Anterior cingulate cortex (tissue), 58 donors: ENCODE measurements at regions not wholly inside any gene's neighbourhood (a gene's known extent, or its start where the extent isn't known, plus 50 kb on each side); places are given as distances from the start of the nearest gene placed in this dataset.
"Not testable (repeated sequence)": the region's sequence is repeated elsewhere in the genome, so short reads cannot be mapped to it uniquely, and the experiment has no call there.

ENCODE experiments used
- DNase-seq, 58 donors: peaks; one replicate each; lab custom pipeline; 2025; lab: John Stamatoyannopoulos, UW

DNA sequence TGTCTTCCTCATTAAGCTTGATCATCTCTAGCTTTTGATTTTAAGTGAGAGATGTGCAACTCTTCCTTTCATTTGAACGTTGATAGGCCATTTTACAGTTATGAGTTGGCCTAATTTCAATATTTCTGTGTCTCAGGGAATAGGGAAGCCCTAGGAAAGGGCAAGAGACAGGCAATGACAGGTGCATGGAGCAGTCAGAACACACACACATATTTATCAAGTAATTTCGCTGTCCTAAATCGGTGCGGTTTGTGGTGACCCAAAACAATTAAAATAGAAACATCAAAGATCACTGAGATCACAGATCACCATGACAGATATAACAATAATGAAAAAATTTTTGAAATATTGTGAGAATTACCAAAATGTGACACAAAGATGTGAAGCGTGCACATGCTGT lies 87.7 kb upstream of the LSM6 start:
- no peak for DNase-seq

DNA sequence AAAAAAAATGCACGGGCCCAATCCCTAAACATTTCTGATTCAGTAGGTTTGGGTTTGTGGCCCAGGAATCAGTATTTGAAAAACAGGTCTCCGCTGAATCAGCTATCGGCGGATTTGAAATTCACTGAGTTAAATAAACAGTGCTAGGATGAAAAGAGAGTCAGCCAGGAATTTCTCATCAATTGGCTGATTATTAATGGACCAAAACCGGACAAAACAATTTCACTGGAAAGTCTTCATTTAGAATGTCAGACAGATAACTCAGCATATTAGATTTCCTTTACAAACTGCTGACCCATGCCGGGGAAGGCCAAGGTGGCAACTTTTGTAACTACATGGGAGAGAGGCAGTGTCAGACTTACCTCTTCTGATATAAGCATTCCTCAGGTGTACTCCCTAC lies 99.4 kb upstream of the LSM6 start:
- DNase-seq: no peak

DNA sequence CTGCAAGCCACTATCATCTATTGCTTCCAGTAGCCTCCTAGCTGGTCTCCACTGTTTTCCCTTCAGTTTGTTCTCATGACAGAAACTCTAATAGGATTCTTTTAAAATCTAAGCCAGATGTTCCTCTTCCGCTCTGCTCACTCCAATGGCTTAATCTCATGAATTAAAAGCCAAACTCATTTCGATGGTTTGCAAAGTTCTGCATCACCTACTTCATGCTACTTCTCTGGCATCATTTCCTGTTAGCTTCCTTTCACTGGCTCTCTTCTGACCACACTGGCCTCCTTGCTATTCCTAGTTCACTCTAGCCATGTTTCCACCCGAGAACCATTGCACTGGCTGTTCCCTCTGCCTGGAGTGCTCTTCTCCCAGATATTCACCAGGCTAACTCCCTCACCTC lies 102.0 kb upstream of the LSM6 start:
- DNase-seq: no peak

DNA sequence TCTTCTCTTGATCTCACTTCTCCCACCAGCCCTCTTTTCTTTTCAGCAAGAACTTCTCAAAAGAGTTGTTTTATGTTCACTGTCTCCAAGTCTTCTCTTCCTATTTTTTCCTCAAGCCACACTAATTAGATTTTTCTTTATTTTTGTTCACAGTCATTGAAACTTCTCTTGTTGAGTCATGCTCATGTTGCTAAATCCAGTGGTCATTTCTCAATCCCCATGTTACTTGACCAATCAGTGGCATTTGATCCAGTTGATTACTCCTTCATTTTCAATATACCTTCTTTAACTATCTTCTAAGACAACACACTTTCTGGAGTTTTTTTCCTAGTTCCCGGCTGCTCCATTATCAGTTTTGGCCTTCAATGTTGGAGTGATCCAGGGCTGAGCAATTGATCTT lies 103.1 kb upstream of the LSM6 start:
- no peak for DNase-seq

DNA sequence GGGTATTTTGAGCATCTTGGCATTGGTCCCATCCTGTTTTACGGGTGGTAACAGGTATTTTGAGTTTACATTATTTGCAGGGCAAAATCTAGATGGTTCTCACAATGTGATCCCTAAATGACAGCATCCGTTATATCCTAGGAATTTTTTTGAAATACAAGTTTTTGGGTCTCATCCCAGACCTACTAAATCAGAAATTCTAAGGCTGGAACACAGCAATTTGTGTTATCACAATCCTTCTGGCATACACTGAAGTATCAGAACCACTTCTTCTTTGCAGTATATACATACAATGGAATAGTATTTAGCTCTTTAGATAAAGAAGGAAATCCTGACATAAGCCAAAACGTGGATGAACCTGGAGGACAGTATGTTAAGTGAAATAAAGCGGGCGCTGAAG lies 104.1 kb upstream of the LSM6 start:
- no peak for DNase-seq

DNA sequence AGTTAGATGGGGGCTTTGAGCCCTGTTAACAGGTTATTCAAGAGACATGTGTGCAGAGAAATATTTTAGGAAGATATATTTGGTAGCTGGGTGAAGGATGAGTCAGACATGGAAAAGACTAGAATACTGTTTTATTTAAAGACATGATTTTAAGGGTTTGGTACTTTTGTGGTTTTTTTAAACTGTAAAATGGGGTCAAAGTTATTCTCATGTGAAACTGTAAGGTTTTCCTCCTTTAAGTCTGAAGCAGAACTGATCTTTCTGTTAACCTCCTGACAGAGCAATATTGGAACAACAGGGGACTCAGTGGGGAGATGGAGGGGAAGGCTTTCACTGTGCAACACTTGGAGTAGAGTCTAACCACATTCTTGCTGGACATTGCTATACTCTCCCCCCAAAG lies 112.4 kb upstream of the LSM6 start:
- no peak for DNase-seq

DNA sequence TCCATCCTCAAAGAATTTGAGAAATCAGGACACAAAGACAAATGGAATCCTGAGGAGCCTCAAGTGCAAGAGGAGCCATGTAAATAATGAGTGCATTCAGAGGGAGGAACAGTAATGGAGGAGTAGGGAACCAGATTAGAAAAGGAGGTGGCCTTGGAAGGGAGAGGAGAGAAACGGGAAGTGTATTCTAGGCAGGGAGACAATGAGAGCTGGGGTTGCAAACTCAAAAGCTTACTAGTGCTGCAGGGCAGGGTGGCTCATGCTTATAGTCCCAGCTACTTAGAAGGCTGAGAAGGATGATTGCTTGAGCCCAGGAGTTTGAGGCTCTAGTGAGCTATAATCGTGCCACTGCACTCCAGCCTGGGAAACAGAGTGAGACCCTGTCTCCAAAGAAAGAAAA lies 113.2 kb upstream of the LSM6 start:
- no peak for DNase-seq

DNA sequence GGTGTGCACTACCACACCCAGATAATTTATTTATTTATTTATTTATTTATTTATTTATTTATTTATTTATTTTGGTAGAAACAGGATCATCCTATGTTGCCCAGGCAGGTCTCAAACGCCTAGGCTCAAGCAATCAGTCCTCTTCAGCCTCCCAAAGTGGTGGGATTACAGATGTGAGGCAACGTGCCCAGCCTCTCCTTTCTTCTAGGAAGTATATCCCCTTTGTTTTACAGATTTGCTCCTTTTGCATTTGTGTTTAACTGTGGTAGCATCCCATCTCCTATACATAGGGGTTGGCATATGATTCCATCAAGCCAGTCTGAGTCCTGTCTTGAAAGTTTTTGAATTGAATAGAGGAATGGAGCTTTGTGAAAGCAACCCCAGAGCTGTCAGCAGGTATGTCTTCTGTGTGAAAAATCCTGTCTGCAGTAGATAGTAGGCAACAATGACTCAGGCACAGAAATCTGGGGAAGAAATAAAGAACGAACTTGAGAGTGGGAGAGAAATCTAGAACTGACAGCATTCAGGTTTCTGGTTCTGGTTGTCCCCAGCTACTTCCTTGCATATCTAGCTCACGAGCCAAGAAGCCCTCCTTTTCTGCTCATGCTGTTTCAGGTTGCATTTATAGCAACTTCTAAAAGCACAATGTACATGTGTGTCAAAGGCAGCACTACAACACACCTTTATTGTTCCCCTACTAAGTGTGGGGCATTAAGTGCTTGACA lies 113.7 kb upstream of the LSM6 start:
- DNase-seq: no peak

DNA sequence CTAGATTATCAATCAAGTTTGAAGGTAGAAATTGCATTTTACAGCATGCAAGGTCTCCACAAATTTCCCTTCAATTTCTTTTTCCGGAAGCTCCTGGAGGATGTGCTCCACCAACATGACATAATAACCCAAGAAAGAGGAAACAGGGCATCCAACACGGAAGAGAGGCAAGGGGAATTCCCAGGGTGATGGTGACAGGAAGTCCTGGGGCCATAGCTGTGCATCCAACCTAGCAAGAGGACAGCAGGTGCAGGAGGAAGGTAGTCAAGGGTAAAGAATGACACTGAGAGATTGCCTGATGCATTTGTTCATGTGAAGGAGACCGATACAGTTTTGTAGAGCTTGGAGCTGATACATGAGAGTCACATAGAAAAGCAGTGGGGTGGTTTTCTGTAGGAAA lies 115.7 kb upstream of the LSM6 start:
- DNase-seq: no peak

DNA sequence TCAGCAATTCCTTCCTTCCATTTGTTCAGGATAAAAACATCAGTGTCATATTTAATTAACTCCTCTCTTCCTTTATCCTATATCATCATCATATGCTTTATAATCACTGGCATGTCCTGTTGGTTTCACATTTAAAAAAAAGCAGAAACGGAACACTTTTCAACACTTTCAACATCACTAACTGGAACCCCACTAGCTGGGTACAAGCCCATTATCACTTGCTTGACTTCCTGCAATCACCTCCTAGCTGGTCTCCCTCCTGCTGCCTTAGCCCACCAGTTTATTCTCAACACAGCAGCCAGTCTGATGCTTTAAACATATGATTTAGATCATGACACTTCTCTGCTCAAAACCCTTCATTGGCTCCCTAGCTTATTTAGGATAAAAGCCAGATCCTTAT lies 116.4 kb upstream of the LSM6 start:
- no peak for DNase-seq

DNA sequence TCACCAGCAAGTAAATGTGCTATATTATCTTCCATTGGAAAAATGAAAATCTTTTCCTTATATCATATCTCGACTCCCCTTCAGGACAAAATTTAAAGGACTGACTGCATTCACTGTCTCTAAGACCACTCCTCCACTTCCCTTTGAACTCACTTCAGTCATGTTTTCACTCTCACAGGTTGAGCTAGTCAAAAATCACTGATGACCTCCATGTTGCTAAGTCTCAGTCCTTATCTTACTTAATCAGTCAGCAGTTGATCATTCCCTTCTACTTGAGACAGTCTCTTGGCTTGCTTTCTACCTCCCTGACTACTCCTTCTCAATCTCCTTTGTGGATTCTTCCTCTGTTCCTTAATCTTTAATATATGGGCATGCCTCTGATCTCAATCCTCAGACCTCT lies 117.0 kb upstream of the LSM6 start:
- DNase-seq: no peak

DNA sequence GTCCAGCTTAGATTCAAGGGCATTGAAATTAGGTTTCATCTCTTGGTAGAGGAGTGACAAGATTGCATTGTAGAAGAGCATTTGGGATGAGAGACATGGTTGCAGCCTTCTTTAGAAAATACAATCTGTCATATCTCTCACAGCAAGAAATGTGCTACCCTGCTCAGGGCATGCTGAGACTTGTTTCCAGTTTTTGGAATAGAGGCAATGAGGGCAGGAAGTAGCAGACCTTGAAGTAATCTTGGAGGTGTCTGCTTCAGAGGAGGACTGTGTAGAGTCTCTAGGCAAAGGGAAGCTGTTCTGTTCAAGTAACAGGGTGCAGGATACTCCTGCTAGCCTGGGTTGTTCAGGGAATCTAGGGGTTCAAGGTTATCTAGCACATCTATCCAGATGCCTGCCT lies 116.1 kb upstream of the ZNF827 start:
- no peak for DNase-seq

DNA sequence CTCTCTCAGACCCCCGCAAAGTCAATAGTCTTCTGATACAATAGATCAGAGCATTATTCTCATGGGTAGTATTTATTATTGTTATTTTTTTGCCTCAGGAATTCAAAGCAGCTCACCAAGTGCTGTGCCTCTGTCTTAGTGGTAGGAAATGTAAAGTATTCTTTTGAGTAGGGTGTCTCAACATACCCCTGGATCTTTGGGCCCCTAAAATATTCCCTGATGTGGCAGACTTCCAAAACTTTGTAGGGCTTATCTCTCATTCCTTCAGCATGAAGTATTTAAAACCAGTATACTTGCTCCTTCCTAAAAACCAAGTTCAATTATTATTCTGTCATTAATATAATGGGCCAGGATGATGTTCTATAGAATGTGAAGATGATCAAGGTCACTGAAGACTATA lies 115.3 kb upstream of the ZNF827 start:
- no peak for DNase-seq

DNA sequence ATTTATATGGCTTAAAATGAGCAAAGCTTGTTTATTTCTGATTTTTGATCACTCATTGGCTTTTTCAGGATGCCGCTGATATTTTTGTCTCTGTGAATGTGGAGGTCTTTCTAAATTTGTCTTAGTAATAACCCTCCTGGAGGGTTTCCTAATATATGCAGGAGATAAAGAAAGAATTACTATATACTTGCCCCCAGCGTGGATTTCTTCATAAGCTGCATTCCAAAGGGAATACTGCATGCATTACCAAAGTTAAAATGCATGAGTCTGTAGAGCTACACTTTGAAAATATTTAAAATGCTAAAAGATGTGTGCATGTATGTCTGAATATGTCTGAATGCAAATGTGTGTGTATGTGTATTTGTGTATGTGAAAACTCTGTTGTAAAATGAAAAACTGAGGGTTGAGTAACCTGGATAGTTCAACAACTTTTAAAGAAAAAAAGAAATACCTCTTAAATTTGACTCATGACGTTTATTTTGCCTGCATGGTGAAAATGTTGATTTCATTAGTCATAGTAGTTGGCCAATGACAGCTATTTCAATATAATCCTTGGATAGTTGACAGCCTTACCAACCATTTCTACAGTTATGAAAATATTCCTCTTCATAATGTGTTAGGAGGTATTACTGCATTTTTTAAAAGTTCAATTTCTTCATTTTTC lies 113.2 kb upstream of the ZNF827 start:
- DNase-seq: no peak

DNA sequence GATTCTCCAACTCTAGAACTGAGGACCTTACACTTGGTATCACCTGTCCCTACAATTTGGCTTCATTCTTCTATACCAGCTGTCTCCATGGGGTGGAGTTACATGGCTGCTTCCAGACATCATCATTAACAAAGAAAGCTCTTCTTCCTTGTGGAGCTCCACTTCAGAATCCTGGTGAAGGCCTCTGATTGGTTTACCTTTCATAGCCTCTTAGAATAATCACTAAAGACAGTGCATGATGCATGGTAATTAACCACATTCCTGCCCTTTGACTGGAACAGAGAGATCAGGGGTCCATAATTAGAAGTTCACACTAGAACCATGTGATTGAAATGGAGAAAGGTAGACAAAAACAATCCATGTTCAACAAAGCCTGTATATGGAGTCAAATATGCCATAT lies 112.6 kb upstream of the ZNF827 start:
- no peak for DNase-seq

DNA sequence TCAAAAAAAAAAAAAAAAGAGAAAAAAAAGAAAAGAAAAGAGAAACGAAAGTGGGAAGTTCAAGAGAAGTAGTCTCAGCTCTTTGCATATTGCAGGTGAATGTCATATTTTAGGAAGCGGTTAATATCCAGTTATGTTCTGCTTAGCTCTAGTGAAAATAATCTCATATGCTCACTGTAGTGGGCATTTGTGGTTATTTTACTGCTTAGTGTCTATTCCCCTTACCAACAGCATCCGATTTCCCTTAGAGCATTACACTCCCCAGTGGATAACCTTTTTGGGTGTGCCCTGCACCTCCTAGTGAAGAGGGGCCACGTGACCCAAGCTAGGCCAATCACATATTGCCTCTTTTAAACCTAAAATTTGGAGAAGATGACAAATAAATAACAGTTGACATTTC lies 111.2 kb upstream of the ZNF827 start:
- no peak for DNase-seq

DNA sequence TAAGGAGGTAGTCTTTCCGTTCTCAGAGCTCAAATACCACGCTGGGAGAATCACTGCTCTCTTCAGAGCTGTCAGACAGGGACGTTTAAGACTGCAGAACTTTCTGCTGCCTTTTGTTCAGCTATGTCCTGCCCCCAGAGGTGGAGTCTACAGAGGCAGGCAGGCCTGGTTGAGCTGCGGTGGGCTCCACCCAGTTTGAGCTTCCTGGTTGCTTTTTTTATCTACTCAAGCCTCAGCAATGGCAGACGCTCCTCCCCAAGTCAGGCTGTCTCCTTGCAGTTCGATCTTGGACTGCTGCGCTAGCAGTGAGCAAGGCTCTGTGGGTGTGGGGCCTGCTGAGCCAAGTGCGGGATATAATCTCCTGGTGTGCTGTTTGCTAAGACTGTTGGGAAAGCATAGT lies 109.1 kb upstream of the ZNF827 start:
- DNase-seq: not testable (repeated sequence)

DNA sequence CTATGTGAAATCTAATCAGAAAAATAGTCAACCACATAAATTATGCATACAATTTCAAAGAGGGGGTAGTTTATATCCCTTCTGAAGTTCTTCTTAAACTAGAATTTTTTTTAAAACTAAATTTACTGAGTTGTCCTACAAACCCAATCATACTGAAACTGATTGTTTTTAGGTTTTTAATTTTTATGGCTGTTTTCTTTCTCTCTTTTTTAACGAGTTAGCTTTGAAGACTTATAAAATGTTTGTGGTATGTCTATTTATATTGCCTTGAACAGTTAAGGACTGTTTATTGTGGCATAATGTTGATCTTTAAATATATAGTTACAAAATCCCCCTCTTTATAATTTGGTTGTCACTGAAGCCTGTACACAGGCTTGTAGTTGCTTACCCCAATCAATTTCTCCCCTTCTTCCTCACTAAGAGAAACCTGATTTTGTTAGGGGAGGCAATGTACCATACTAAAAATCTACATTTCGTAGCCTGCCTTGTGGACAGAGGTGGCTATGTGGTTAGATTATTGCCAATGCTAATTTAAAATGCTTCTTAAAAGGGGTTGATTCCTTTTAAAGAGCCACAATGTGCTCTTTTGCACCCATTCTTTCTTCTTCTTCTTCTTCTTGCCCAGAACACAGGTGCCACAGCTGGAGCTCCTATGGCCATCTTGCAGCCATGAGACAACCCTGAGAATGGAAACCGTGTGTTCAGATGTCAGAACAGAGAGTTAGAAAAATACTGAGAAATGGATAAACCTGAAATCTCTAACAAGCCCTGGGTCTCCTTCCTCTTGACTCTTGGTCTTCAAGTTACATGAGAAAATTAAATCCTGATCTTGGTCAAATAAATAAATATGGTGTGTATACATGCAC lies 102.7 kb upstream of the ZNF827 start:
- DNase-seq: no peak

DNA sequence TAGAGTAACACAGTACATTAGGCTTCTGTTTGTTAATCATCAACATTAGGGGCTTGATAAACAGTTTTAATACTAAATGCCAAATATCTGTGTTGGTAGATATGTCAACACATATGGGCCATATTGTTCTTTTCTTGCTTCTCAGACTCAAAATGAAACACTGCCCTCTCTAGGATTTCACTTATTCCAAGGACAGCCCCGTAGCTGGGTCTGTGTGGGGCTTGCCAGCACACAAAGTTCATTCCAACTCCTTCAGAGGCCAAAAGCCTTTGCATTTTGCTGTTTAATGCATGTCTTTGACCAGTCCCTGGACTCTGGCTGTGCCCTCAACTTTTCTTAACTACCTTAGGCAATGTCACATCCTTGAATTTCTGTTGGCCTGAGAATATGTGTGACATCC lies 102.0 kb upstream of the ZNF827 start:
- no peak for DNase-seq

DNA sequence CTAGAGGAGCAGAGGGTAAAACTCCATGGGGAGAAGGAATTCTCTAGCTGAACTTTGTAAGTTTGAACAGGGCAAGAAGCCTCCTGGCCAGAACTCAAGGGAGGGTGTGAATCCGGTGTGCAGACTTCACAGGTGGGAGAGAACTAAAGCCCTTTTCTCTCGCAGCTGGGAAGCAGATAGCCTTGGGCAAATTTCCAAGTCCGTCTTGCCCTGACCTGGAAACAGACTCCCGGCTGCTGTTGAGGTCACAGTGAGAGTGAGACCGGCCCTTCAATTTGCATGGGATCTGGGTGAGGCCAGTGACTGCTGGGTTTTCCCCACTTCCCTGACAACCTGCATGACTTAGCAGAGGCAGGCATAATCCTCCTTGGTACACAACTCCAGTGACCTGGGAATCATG lies 94.5 kb upstream of the ZNF827 start:
- no peak for DNase-seq

DNA sequence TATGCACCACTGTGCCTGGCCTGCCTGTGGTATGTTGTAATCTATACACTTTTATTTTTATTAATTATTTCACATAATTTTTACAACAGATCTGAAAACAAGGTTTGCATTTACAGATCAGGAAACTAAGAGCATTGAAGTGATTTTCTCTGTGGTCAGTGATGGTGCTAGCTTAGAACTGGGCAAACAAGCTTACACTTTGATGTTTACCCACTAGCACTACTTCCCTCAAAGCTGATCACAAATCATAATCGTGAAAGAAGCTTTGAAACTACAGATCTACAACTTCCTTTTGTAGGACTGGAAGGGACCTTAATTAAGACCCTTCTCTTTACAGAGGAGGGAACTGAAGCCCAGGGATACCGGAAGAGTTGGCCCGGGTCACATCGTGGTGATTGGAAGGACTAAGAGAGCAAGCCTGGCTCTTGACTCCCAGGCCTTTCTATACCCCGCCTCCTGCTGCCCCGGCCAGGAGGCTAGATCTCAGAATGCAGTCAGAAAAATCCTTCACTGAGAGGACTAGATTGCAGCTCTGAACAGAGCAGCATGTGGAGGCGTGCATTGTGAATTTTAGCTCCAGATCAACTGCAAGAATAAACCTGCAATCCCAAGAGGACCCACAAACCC lies 93.7 kb upstream of the ZNF827 start:
- DNase-seq: no peak
